ENCODE measurements at regions not wholly inside any gene's neighbourhood (a gene's known extent, or its start where the extent isn't known, plus 50 kb on each side); places are given as distances from the start of the nearest gene placed in this dataset.

DNA sequence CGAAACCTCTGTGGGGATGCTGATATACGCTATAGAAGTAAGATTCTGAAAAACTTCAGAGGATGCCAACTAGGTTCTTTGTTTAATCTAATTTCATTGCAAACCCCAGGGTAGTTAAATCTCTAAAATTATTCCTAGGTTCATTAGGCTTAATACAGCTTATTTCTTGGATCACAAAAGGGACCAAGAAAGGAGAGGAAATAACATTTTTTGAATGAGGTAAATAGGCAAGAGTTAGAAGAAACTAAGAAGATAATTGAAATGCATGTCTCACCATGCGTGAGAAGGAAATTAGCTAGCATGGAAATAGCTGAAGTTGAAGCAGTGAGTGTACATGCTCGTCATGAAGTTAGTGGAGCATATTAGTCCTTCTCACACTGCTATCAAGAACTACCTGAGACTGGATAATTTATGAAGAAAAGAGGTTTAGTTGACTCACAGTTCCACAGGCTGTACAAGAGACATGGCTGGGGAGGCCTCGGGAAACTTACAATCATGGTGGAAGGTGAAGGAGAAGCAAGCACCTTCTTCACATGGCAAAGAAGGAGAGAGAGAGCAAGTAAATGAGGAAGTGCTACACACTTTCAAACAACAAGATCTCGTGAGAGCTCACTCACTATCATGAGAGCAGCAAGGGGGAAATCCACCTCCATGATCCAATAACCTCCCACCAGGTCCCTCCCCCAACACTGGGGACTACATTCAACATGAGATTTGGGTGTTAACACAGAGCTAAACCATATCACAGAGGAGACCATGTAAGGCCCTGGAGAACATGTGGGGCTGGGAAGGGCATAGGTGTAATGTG is 125.1 kb upstream of the OSMR start:
- TF ChIP-seq, protein P1, sequence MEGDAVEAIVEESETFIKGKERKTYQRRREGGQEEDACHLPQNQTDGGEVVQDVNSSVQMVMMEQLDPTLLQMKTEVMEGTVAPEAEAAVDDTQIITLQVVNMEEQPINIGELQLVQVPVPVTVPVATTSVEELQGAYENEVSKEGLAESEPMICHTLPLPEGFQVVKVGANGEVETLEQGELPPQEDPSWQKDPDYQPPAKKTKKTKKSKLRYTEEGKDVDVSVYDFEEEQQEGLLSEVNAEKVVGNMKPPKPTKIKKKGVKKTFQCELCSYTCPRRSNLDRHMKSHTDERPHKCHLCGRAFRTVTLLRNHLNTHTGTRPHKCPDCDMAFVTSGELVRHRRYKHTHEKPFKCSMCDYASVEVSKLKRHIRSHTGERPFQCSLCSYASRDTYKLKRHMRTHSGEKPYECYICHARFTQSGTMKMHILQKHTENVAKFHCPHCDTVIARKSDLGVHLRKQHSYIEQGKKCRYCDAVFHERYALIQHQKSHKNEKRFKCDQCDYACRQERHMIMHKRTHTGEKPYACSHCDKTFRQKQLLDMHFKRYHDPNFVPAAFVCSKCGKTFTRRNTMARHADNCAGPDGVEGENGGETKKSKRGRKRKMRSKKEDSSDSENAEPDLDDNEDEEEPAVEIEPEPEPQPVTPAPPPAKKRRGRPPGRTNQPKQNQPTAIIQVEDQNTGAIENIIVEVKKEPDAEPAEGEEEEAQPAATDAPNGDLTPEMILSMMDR (IDR thresholded peaks at IDR 0.05; ENCODE audit: low read depth, low read length, missing control alignments), result no peak
- no peak overlapping the region for H3K4me3 ChIP-seq (replicated peaks; ENCODE audit: low read depth, low read length)
- DNase-seq (ENCODE audit: extremely low read depth, low read depth), result no peak

DNA sequence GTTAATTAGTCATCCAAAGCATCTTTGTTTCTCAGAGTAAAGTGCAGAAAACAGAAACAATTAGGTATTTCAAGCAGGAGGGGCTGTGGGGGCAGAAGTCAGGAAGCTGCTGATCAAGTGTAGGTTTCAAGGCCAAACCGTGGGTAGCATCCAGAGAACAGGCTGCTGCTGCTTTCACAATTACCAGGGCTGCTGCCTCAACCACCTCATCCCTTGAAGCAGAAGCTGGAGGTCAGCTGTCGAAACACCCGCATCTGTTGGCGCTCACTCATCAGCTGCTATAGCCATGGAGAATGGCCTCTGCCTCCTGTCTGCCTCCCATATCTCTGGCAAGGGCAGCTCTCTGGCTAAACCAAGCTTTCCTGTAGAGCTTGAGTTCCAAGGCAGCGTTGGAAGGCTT is 122.9 kb upstream of the OSMR start:
- TF ChIP-seq, protein P1 (IDR thresholded peaks at IDR 0.05; ENCODE audit: low read depth, low read length, missing control alignments), result no peak
- no peak for DNase-seq (ENCODE audit: extremely low read depth, low read depth)
- H3K4me3 ChIP-seq (replicated peaks; ENCODE audit: low read depth, low read length), result no peak overlapping the region

DNA sequence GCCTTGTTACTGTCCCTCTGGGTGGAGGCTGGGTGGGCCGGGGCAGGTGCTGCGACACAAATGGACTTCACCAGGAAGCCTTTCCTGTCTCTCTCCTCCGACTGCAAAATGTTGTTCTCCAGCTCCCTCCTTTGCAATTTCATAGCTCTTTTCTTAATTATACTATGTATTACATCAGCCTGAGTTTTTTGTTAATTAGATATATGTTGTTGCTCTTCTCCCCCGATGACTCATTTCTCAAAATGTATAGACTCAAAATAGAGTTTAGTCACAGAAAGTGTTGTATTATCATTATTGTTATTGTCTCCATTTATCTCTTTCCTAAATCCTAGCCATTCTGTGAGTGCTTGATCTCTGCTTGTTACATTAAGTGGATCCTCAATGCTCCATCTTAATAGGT is 122.4 kb upstream of the OSMR start:
- H3K4me3 ChIP-seq (replicated peaks; ENCODE audit: low read depth, low read length), result no peak overlapping the region
- TF ChIP-seq, protein P1 (IDR thresholded peaks at IDR 0.05; ENCODE audit: low read depth, low read length, missing control alignments), result no peak
- DNase-seq (ENCODE audit: extremely low read depth, low read depth), result no peak

- DNase-seq (ENCODE audit: extremely low read depth, low read depth), result no peak
- H3K4me3 ChIP-seq (replicated peaks; ENCODE audit: low read depth, low read length), result no peak overlapping the region
- TF ChIP-seq, protein P1 (IDR thresholded peaks at IDR 0.05; ENCODE audit: low read depth, low read length, missing control alignments), result no peak
Measured at GRCh38 chr5:38724301-38725030, 121.3 kb upstream of the OSMR start.

DNA sequence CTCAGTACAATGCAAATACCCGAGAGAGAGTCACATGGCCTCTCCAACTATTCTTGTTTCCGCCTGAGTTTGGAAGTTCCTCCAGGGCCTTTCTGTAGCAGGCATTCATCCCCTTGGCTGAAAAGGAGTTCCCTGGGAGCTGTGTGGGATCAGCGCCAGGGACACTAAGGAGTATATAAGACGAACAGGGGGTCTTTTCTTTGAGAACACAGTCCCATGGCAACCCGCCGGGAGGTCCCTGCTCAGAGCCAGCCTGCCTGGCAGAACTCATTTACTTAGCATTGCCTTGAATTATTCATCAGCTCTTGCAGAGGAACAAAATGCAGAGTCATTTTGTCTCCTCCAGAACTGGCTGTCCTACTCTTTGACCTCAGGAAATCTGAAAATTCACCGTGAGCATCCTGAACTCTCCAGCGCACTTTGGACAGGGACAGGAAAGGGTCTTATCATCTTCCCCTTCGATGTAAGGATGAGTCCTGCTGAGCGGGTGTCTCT is 120.4 kb upstream of the OSMR start:
- no peak overlapping the region for H3K4me3 ChIP-seq (replicated peaks; ENCODE audit: low read depth, low read length)
- TF ChIP-seq, protein P1 (IDR thresholded peaks at IDR 0.05; ENCODE audit: low read depth, low read length, missing control alignments), result no peak
- no peak for DNase-seq (ENCODE audit: extremely low read depth, low read depth)

- TF ChIP-seq, protein P1 (IDR thresholded peaks at IDR 0.05; ENCODE audit: low read depth, low read length, missing control alignments), result no peak
- no peak for DNase-seq (ENCODE audit: extremely low read depth, low read depth)
- no peak overlapping the region for H3K4me3 ChIP-seq (replicated peaks; ENCODE audit: low read depth, low read length)
Measured at GRCh38 chr5:38726279-38726678, 119.5 kb upstream of the OSMR start.
